B cell (primary cell): ENCODE measurements at regions not wholly inside any gene's neighbourhood (a gene's known extent, or its start where the extent isn't known, plus 50 kb on each side); places are given as distances from the start of the nearest gene placed in this dataset.

Source experiments
- CTCF ChIP-seq: fragments of 200-600 bp; IDR thresholded peaks from one replicate; pipeline ENCODE4 v1.8.0; 2022; ENCODE audit warnings: antibody characterized with exemption, mild to moderate bottlenecking
- EZH2 ChIP-seq: IDR thresholded peaks from 2 replicates; pipeline ENCODE4 v1.6.1; 2012; ENCODE audit warnings: borderline replicate concordance, low read depth, mild to moderate bottlenecking, moderate library complexity, low read length; ENCODE audit not compliant: insufficient read depth, poor library complexity, severe bottlenecking

GRCh38 chr2:128774320-128775216 is 455.9 kb upstream of the HS6ST1 start:
- TF ChIP-seq CTCF (no peak), EZH2 (no peak)
